A673 (cell line): ENCODE measurements at regions not wholly inside any gene's neighbourhood (a gene's known extent, or its start where the extent isn't known, plus 50 kb on each side); places are given as distances from the start of the nearest gene placed in this dataset.

Source experiments
- EZH2 ChIP-seq: fragments of 200-600 bp; sonication (generic); IDR thresholded peaks from 2 replicates; pipeline ENCODE4 v1.6.1; 2017; ENCODE audit warnings: borderline replicate concordance, low read depth, mild to moderate bottlenecking, mixed read lengths, antibody characterized with exemption, low read length; ENCODE audit not compliant: poor library complexity, severe bottlenecking
- TF ChIP-seq, protein P1 (sequence below): fragments of 300-800, 200-600 bp; sonication (generic); conservative IDR thresholded peaks from 2 replicates; pipeline ENCODE4 v1.5.1; 2017; ENCODE audit warnings: low read depth, mild to moderate bottlenecking, antibody characterized with exemption, low read length, moderate library complexity, mixed read lengths

DNA sequence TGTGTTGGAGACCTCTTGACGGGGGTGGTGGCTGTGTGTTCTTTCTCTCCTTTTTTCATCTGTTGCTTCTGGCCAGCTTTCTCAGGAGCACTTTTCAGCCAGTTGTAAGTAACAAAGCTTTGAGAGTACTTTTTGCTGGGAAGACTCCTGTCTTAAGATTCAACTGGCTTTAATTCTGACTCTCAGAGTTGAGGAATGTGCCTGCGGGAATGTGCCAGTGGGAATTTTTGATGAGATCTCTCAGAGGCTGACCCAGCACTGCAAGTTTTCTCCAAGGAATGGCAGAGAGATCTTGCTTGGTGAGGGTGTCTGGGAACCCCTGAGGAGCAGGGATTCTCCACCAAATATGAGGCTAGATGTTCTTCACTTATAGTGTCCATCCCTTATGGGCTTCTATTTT is 91.6 kb upstream of the OR9Q1 start:
- TF ChIP-seq, protein P1, sequence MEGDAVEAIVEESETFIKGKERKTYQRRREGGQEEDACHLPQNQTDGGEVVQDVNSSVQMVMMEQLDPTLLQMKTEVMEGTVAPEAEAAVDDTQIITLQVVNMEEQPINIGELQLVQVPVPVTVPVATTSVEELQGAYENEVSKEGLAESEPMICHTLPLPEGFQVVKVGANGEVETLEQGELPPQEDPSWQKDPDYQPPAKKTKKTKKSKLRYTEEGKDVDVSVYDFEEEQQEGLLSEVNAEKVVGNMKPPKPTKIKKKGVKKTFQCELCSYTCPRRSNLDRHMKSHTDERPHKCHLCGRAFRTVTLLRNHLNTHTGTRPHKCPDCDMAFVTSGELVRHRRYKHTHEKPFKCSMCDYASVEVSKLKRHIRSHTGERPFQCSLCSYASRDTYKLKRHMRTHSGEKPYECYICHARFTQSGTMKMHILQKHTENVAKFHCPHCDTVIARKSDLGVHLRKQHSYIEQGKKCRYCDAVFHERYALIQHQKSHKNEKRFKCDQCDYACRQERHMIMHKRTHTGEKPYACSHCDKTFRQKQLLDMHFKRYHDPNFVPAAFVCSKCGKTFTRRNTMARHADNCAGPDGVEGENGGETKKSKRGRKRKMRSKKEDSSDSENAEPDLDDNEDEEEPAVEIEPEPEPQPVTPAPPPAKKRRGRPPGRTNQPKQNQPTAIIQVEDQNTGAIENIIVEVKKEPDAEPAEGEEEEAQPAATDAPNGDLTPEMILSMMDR, result no peak
- no peak for TF ChIP-seq EZH2
